Esophagus (tissue), 2 donors: ENCODE measurements at regions not wholly inside any gene's neighbourhood (a gene's known extent, or its start where the extent isn't known, plus 50 kb on each side); places are given as distances from the start of the nearest gene placed in this dataset.

Experiments used
- H3K27ac ChIP-seq, 2 donors: one replicate each; pipeline ENCODE4 v1.5.1; 2013; ENCODE audit warnings: low read depth in 2 of 2, mild to moderate bottlenecking in 2 of 2, inconsistent platforms in 1 of 2, low read length in 1 of 2, moderate library complexity in 1 of 2
- H3K27me3 ChIP-seq, 2 donors: one replicate each; pipeline ENCODE4 v1.6.1; 2013; ENCODE audit warnings: low read length in 2 of 2, control low read depth in 1 of 2, mild to moderate bottlenecking in 1 of 2; ENCODE audit not compliant: insufficient read depth in 2 of 2, control insufficient read depth in 1 of 2
- H3K36me3 ChIP-seq, 2 donors: one replicate each; pipeline ENCODE4 v1.6.1; 2013; ENCODE audit warnings: low read length in 1 of 2; ENCODE audit not compliant: control insufficient read depth in 2 of 2, insufficient read depth in 2 of 2
- H3K4me1 ChIP-seq, 2 donors: one replicate each; pipeline ENCODE4 v1.6.1; 2013; ENCODE audit warnings: low read length in 1 of 2; ENCODE audit not compliant: control insufficient read depth in 2 of 2, insufficient read depth in 2 of 2
- H3K4me3 ChIP-seq, 2 donors: one replicate each; pipeline ENCODE4 v1.5.1; 2013; ENCODE audit warnings: low read length in 2 of 2, mild to moderate bottlenecking in 2 of 2, low read depth in 1 of 2, moderate library complexity in 1 of 2
- H3K9me3 ChIP-seq, 2 donors: one replicate each; pipeline ENCODE4 v1.6.1; 2013; ENCODE audit warnings: mild to moderate bottlenecking in 2 of 2, low read depth in 1 of 2, low read length in 1 of 2, moderate library complexity in 1 of 2; ENCODE audit not compliant: control insufficient read depth in 2 of 2, insufficient read depth in 1 of 2
- WGBS, 2 donors: extraction: QIAGEN DNeasy Blood & Tissue Kit; methylation state at CpG; one replicate each; pipeline ENCODE4 v1.1.7; 2013; 5-methylcytosine and 5-hydroxymethylcytosine counted together
- donor health status: healthy with polysubstance abuse.
- donor health status: Bipolar disorder and iron deficiency.

GRCh38 chr16:86843812-86844211, 265.5 kb downstream of the FOXL1 start:
- no peaks in the 10 kb centered on the region for H3K27me3 ChIP-seq
- H3K9me3 ChIP-seq: peaks cover 0 to 2% of the 10 kb centered on the region in 2 donors
- no peak overlapping the region for H3K4me3 ChIP-seq
- H3K36me3 ChIP-seq: no peaks in the 10 kb centered on the region
- H3K4me1 ChIP-seq: peaks cover 0 to 5% of the 10 kb centered on the region in 2 donors
- 95% methylated on average over 12 of the region's 12 CpGs for WGBS, 2 donors
- no peak overlapping the region for H3K27ac ChIP-seq

DNA sequence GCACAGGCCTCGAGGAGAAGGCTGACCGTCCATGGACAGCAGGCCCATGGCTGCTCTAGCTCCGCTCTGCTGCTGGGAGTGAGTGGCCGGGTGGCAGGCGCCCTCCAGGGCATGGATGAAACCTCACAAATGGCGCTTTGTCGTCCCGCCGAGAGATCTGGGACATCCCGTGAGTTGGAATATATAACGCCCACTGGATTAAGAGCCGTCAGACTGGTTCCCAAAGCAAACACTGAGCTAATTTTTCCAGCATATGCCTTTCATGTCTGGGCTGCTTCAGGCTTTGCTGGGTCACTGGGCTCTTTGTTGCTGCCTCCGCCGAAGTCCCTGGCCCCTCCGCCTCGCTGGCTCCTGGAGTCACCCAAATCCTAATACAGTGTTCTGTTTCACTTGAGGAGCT, 266.3 kb downstream of the FOXL1 start:
- no peaks in the 10 kb centered on the region for H3K36me3 ChIP-seq
- WGBS, 2 donors: 48 to 58% methylated on average over 16 of the region's 16 CpGs
- H3K27me3 ChIP-seq: no peaks in the 10 kb centered on the region
- no peak overlapping the region for H3K27ac ChIP-seq
- peaks cover 0 to 5% of the 10 kb centered on the region in 2 donors for H3K4me1 ChIP-seq
- no peak overlapping the region for H3K4me3 ChIP-seq
- H3K9me3 ChIP-seq: peaks cover 0 to 1% of the 10 kb centered on the region in 2 donors

- no peaks in the 10 kb centered on the region for H3K36me3 ChIP-seq
- no peaks in the 10 kb centered on the region for H3K27me3 ChIP-seq
- H3K9me3 ChIP-seq: peaks cover 0 to 1% of the 10 kb centered on the region in 2 donors
- WGBS, 2 donors: 89% methylated on average over 7 of the region's 7 CpGs
- no peak overlapping the region for H3K27ac ChIP-seq
- H3K4me3 ChIP-seq: no peak overlapping the region
- peaks cover 0 to 5% of the 10 kb centered on the region in 2 donors for H3K4me1 ChIP-seq
Measured at GRCh38 chr16:86846136-86846535, 267.8 kb downstream of the FOXL1 start.

DNA sequence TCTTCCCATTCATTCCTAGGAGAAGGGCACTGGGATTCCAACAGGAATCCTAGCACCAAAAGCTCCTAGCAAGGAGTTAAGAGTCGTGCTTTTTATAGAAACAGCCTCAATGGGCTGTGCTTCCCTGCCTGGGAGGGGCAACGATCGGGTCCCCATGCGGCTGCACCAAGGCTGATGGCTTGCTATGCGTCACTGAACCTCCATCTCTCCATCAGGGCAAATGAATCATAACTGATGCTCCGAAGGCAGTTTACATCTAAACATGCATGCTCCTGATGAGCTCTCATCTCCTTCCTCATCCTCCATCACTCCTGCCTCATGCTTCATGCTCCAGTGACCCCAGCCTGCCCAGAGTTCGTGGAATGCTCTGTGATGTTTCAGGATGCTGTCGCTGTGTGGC, 270.5 kb downstream of the FOXL1 start:
- H3K27me3 ChIP-seq: no peaks in the 10 kb centered on the region
- H3K4me1 ChIP-seq: peaks cover 0 to 5% of the 10 kb centered on the region in 2 donors
- H3K27ac ChIP-seq: no peak overlapping the region
- no peaks in the 10 kb centered on the region for H3K36me3 ChIP-seq
- 68 to 72% methylated on average over 8 of the region's 8 CpGs for whole genome bisulfite sequencing, 2 donors
- no peak overlapping the region for H3K4me3 ChIP-seq
- no peaks in the 10 kb centered on the region for H3K9me3 ChIP-seq

DNA sequence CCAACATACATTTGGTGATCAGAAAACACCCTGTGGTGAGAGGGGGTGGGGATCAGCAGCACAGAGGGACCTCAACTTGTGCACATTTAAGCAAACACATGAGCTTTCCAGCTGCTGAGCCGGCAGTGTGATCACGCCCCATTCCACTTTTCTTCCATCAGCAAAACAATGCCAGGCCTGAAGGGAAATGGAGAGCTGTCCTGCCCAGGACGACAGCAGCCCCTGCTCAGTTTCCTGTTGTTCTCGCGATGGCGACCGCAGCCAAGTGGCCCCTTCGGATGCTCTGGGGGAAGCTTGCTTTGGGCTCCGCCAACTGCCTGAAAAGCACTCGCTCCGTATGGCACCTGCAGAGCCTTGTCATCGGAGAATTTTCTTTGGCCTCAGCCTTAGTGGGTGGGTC, 272.3 kb downstream of the FOXL1 start:
- WGBS, 2 donors: 48 to 59% methylated on average over 12 of the region's 12 CpGs
- no peaks in the 10 kb centered on the region for H3K27me3 ChIP-seq

GRCh38 chr16:86852135-86852534, 273.8 kb downstream of the FOXL1 start:
- Histone ChIP-seq H3K27ac (no peak overlapping the region), H3K27me3 (no peaks in the 10 kb centered on the region), H3K4me3 (no peak overlapping the region), H3K4me1 (no peaks in the 10 kb centered on the region), H3K9me3 (no peaks in the 10 kb centered on the region), H3K36me3 (no peaks in the 10 kb centered on the region)
- 98 to 99% methylated on average over 2 of the region's 2 CpGs for WGBS, 2 donors

More for the DNA sequence above, 272.3 kb downstream of the FOXL1 start:
- no peak overlapping the region for H3K4me3 ChIP-seq
- no peaks in the 10 kb centered on the region for H3K9me3 ChIP-seq
- H3K4me1 ChIP-seq: no peaks in the 10 kb centered on the region
- H3K27ac ChIP-seq: no peak overlapping the region
- H3K36me3 ChIP-seq: no peaks in the 10 kb centered on the region

DNA sequence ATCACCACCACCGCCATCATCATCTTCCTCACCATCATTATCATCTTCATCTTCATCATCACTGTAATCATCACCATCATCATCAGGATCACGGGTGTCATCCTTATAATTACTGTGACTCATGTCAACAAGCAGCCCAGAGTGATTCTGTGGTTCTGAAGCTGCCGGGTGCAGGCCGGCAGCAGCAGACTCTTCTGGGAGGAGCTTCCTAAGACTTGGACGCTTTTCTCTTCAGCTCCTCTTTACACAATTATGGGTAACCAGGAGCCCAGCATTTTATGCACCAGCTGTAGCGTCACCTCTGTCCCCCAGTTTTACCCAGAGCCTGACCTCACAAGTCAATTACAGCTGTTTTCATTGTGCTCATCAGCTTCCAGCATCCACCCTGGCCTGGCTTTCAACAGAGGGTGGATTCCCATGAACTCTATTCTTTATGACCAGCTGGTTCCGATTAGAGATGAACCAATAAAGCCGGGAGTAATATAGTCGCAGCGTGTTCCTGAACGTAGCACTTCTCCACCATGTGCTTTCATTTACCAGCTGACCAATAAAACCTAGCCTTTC, 275.8 kb downstream of the FOXL1 start:
- Histone ChIP-seq H3K4me1 (no peaks in the 10 kb centered on the region), H3K27ac (no peak overlapping the region), H3K9me3 (no peaks in the 10 kb centered on the region), H3K4me3 (no peak overlapping the region), H3K27me3 (no peaks in the 10 kb centered on the region), H3K36me3 (no peaks in the 10 kb centered on the region)
- WGBS, 2 donors: 63 to 66% methylated on average over 11 of the region's 11 CpGs

DNA sequence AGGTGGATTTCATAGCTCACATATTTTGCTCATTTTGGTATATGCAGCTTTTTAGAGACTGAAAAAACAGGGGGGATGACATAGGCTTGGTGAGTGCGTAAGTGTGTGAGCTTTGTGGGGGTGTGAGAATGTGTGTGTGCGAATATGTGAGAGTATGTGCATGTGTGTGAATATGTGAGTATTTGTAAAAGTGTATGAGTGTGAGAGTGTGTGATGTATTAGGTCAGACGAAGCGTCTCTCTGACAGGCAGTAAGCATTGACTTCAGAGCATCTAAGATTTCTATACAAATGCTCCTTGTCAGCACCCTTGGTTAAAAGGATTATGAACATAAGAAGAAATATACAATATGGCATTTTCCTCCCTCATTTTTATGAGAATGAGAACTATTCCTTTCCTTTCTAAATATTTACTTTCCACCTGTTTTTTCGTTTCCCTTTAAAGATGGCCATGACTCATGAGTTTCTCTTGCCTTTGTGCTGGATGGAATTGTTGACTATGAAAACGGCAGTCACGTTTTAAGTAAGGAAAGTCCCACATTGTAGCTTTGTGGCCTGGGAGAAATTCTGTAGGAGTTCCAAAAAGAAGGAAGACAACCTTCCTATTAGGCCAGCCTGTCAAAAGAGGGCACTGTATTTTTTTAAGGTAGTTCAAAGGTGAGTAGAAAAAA, 276.4 kb downstream of the FOXL1 start:
- 52 to 59% methylated on average over 7 of the region's 7 CpGs for WGBS, 2 donors
- Histone ChIP-seq H3K4me3 (no peak overlapping the region), H3K27ac (no peak overlapping the region), H3K36me3 (no peaks in the 10 kb centered on the region), H3K27me3 (no peaks in the 10 kb centered on the region), H3K9me3 (no peaks in the 10 kb centered on the region), H3K4me1 (no peaks in the 10 kb centered on the region)

DNA sequence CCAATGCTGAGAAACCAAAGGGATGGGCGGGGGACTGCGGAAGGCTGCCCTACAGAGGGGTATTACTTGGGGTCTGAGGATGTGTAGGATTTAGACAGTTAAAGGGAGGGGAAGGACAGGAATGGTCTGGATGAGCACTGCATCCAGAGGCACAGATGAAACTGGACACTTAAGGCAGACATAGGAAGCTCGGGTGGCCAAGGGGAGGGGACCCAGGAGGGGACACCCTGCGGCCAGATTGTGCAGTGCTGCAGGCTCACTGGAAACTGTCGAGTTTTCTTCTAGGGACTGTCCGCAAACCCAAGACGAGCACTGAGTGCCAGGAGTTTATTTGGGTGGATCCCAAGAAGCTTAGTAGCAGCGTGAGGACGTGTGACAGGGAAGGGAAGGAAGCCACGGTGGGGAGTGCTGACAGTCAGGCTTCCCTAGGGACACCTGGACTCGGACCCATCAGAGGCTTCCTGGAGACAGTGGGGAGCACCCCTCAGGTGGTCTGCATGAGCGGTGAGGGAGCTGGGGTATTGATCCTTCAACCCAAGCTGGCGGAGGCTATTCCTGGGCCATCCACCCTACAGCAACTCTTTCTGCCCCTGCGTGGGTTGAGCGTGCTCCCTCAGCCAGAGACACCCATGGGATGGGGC, 278.7 kb downstream of the FOXL1 start:
- Histone ChIP-seq H3K36me3 (no peaks in the 10 kb centered on the region), H3K4me3 (no peak overlapping the region), H3K27ac (no peak overlapping the region), H3K4me1 (no peaks in the 10 kb centered on the region), H3K9me3 (no peaks in the 10 kb centered on the region), H3K27me3 (no peaks in the 10 kb centered on the region)
- WGBS, 2 donors: 75 to 83% methylated on average over 15 of the region's 15 CpGs

DNA sequence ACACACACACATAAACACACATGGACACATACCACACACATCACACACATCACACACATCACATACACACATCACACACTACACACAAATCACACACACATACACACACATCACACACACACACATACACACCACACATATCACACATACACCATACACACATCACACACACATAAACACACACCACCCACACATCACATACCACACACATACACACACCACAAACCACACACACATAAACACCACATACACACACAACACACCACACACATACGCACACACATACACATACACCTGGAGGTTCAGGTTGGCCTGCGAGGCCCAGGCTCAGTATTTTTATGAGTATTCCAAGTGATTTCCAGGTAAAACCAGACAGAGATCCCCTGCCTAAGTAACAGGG, 279.5 kb downstream of the FOXL1 start:
- no peaks in the 10 kb centered on the region for H3K9me3 ChIP-seq
- no peak overlapping the region for H3K27ac ChIP-seq
- H3K4me3 ChIP-seq: no peak overlapping the region
- H3K36me3 ChIP-seq: no peaks in the 10 kb centered on the region
- no peaks in the 10 kb centered on the region for H3K4me1 ChIP-seq
- WGBS, 2 donors: 92 to 98% methylated on average over 2 of the region's 2 CpGs
- H3K27me3 ChIP-seq: no peaks in the 10 kb centered on the region
